NCI-H2107 (cell line): ENCODE measurements at regions not wholly inside any gene's neighbourhood (a gene's known extent, or its start where the extent isn't known, plus 50 kb on each side); places are given as distances from the start of the nearest gene placed in this dataset.

Experiments used
- DNase-seq: peaks from one replicate; lab custom pipeline; 2025; lab: John Stamatoyannopoulos, UW

- no peak for DNase-seq
Measured at GRCh38 chr12:92650228-92650822, 52.5 kb upstream of the PLEKHG7 start.

- peak; percentile 32 for DNase-seq
Measured at GRCh38 chr12:92649511-92650227, 53.1 kb upstream of the PLEKHG7 start.

DNA sequence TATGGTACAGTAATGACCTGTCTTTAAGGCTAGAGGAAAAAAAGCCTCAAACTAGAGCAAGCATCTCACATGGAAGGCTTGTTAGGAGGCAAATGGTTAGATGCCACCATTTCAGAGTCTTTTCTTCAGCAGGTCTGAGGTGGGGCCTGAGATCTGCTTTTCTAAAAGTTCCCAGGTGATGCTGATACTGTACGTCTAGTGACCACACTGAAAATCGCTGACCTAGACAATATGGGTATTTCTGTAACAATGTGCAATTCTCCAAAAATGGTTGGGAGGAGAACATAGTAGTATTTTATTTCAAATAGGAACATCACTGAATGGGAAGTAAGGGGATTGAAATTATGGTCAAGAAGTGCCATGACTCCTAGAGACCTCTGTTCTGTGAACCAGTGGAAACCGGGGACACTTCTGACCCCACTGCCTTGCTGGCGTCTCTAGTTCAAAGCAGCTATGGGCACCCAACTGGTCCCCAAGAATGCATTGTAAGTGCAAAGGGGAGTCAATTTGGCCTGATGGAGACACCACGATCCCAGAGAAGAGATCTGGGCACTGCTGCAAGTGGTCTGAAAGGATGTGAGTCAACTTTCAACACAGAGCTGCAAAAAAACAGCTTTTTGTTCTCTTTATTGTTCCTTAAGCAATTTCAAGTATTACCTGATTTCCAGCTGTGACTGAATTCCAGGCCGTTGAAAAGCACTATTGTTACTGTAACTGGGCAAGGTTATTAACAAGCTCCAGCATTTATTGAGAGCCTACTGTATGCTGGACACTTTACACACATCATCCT, 54.4 kb upstream of the PLEKHG7 start:
- DNase-seq: no peak

- DNase-seq: no peak
Measured at GRCh38 chr12:92641291-92641690, 61.5 kb upstream of the PLEKHG7 start.

DNA sequence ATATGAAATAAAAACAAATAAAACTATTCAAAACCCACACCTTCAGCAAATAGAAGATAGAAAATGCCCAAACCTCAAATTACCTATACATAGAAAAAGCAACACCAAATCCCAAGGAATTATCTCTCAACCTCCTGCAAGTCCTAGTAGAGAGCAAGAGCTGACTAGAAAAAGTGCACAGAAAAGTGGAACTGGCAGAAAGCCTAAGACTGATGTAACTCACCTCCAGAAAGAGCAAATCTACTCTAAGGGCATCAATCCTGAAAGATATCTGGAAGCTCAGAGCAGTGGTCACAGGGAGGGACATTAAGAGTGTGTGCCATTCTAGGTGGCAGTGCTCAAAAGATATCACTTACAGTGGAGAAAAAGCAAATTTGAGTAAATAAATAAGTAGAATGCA, 62.1 kb upstream of the PLEKHG7 start:
- no peak for DNase-seq

DNA sequence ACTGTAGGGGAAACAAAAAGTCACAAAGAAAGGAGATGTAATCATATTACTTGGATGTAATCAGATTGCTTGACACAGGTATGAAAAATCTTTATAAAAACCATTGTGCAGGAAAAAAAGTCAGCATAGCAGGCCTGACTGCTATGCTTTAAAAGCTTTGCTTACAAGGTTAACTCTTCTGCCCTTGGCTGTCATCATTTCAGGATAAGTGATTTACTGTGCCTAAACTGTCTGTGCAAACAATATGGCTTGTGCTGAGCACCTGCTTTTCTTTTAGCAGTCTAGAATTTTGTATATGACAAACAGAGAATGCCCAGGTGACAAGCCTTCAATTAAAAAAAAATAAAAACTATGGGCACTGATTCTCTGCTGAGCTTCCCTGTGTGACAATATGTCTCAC, 63.8 kb upstream of the PLEKHG7 start:
- DNase-seq: no peak

DNA sequence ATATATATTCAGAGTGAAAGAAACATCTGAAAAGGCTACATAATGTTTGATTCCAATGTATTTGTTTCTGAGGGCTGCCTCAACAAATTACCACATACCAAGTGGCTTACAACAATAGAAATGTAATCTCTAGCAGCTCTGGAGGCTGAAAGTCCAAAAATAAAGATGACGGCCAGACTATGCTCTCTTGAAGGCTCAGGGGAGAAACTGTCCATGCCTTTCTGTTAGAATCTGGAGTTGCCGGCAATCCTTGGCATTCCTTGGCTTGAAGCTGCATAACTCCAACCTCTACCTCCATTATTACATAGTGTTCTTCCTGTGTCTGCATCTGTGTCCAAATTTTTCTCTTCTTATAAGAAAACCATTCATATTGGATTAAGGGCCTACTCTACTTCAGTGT, 68.1 kb upstream of the PLEKHG7 start:
- no peak for DNase-seq

GRCh38 chr12:92634202-92634601, 68.6 kb upstream of the PLEKHG7 start:
- DNase-seq: no peak

DNA sequence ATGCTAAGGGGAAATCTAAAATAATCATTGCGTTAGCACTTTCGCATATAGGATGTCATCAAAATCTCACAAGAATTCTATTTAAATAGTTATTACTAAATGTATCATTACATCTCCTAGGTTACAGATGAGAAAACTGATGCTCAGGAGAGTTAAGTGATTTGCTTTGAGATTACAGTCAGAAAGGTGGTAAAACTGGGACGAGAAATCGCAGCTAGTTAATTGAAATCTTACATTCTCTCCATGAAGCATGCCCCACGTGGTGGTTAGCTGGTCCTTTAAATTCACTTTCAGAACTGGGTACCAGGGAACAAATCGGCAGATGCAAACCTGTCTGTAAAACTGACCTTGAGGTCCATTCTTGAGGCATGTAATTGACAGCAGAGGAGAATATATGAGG, 71.8 kb upstream of the PLEKHG7 start:
- no peak for DNase-seq

DNA sequence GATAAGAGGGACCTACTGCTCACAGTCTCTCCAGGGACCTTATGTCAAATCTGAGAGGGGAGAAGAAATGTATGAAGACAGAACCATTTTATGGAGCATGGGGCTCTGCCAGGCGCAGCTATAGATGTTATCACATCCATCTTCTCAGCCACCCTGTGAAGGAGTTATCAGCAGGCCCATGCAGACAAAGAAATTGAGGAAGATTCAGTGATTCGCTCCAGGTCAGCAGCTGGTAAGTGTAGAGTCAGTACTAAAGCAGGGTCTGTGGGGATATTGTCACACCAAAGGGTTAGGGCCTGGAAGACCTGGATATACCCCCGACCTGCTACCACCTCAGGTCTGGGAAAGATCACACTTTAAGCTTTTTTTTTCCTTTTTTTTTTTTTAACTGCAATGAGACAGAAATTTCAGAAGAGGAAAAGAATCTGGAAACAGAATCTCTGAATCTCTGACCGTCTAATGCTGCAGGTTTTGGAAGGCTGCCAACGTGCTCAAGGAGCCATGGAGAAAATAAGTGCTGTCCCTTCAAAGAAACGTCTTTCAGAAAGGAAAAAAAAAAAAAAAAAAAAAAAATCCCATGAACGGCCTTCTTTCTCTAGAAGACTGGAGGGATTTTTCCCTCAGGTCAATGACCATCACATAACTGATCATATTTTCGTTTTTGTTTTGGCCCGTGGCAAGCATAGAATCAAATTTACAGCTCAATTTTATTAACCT, 73.3 kb upstream of the PLEKHG7 start:
- no peak for DNase-seq

DNA sequence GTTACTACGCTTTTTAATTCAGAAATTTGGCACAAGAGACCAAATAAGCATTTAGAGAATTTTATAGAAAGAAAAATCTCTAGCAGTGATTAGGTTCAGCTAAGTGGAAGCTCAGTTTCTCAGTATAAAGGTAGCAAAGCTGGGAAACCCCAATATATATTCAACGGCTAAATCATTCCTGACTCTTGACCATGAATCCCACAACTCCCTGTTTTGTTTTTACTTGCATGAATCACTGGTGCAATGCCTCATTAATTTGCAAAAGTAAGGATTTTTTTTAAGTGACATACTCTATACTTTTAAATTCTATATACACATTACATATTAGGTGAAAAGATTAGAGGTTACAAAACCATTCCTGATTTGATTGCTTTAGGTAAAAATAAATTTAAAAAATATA, 74.3 kb upstream of the PLEKHG7 start:
- DNase-seq: no peak

DNA sequence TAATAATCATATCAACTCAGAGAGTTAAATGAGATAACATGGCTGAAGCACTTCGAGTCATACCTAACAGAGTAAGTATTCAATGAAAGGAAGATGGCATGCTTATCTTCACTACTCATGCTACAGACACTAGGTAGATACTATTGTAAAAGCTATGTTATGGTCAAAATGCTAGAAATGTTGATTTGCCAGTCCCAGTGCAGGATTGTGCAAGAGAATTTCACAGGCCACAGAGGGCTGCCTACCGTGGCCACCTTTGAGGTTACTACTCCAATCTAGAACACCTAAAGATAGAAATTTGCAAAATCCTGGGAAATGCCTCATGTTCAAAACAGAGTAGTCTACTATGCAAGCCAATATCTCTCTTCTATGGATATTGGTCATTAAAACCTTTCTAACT, 75.3 kb upstream of the PLEKHG7 start:
- no peak for DNase-seq

DNA sequence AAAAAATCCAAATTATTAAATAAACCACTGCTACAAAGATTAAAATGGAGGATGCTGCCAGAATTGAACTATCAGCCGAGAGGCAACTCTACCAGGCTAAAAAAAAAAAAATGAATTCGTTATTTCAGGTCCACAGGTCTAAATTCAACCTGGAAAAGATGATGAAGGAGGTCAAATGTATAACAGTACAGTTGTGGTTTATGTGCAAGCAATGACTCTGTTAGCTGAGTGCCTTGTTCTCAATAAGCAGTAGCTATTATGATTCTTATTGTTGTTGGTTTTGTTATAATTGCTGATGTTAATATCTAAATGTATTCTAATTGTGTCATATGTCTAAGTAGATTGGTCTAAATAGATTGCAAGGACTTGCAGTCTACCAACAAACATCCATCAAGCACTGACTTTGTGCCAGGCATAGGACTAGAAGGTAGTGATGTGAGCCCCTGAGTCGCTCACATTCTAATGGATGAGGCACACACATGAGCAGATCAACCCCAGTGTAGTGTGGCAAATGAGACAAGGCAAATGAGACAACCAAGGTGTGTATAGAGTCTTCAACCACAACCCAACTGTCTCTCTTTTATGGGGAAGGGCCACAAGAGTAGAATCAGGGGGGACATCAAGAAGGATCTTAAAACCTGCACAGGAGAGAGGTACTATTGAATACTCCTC, 77.0 kb upstream of the PLEKHG7 start:
- DNase-seq: no peak

- no peak for DNase-seq
Measured at GRCh38 chr12:92624236-92624635, 78.6 kb upstream of the PLEKHG7 start.

GRCh38 chr12:92623386-92623785, 79.4 kb upstream of the PLEKHG7 start:
- no peak for DNase-seq

GRCh38 chr12:92621833-92622232, 81.0 kb upstream of the PLEKHG7 start:
- no peak for DNase-seq

DNA sequence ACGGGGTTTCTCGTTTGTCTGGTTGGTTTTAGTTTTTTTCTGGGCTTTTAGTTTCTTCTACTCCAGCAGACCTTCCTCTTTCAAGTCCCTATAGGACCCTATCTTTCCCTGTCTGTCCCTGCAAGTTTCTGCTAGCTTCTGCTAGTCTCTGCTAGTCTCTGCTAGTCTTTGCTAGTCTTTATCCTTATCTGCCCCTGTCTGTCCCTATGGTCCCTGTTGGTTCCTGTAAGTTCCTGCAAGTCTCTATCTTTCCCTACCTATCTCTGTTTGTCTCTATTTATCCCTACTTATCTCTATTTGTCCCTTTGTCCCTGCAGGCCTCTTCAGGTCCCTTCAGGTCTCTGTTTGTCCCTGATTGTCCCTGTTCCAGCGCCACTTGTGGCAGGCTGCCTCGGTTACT, 81.5 kb upstream of the PLEKHG7 start:
- DNase-seq: no peak

- no peak for DNase-seq
Measured at GRCh38 chr12:92619730-92620684, 82.8 kb upstream of the PLEKHG7 start.

DNA sequence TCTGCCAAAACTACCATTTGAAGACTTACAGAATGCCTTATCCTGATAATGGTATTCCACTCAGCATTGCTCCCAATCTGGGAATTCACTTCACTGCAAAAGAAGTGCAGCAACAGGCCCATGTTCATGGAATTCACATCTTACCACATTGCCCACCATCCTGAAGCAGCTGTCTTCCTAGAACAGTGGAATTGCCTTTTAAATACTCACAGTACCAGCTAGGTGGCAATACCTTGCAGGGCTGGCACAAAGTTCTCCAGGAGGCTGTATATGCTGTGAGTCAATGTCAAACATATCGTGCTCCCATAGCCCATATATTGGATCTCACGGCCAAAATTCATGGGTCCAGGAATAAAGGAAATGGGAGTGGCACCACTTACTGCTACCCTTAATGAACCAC, 83.8 kb upstream of the PLEKHG7 start:
- no peak for DNase-seq

GRCh38 chr12:92615703-92616102, 87.1 kb upstream of the PLEKHG7 start:
- DNase-seq: no peak

GRCh38 chr12:92615086-92615485, 87.7 kb upstream of the PLEKHG7 start:
- DNase-seq: no peak
